Uterus (tissue), 2 donors: ENCODE measurements at regions not wholly inside any gene's neighbourhood (a gene's known extent, or its start where the extent isn't known, plus 50 kb on each side); places are given as distances from the start of the nearest gene placed in this dataset.

Experiments used
- CTCF ChIP-seq, 4 experiments: fragments of 200-600 bp in 2 of 4; fragments of 450-650 bp in 2 of 4; sonication (generic) in 2 of 4; IDR thresholded peaks; one replicate each; pipeline ENCODE4 v1.5.1; 2016 to 2019; ENCODE audit warnings: antibody characterized with exemption in 4 of 4, mild to moderate bottlenecking in 2 of 4, moderate library complexity in 1 of 4
- POLR2A ChIP-seq, 2 donors: fragments of 450-650 bp; IDR thresholded peaks; one replicate each; pipeline ENCODE4 v1.6.1; 2016; ENCODE audit warnings: antibody characterized with exemption in 2 of 2, mild to moderate bottlenecking in 1 of 2, moderate library complexity in 1 of 2

DNA sequence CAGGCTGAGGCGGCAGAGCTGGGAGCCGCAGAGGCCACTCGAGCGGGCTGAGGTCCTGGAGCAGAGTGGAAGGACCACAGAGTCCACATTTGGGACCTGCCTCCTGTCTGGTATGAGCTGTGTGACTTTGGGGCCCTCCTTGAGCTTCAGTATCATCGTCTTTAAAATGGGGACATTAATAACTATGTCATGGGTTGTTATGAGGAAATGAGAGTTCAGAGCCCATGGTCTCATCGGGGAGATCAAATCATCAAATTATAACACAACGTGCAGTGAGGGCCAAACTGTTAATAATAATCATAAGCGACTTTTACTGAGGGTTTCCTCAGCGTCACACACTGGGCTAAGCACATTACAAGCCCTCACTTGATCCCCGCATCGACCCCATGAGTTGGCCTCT lies 49.9 kb upstream of the CCDC167 start:
- TF ChIP-seq CTCF (IDR thresholded peaks at IDR 0.05) (no peak), POLR2A (IDR thresholded peaks at IDR 0.05) (no peak)
